GM18867 (cell line): ENCODE measurements at regions not wholly inside any gene's neighbourhood (a gene's known extent, or its start where the extent isn't known, plus 50 kb on each side); places are given as distances from the start of the nearest gene placed in this dataset.
A peak's percentile ranks its signal among the peaks of the same experiment; 100 is the strongest.

ENCODE experiments used
- ATAC-seq: cut with Tn5 transposase; IDR thresholded peaks from one replicate; pipeline ENCODE4 v1.9.1; 2021; ENCODE audit warnings: mild to moderate bottlenecking, moderate library complexity; ENCODE audit not compliant: unreplicated experiment

DNA sequence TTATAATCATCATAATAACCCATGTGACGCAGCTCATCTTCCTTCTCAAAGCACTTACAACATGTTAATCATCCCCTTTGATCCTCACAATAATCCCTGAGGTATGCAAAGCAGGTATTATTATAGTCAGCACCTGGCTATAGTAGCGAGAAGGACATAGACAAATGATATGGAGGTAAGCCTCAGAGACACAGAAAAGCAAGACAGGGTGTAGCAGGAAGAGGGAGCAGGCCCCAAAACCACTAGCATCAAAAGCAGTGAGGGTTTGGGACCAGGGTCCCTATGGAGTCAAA lies 139.2 kb upstream of the SLC30A5 start:
- no peak for ATAC-seq

DNA sequence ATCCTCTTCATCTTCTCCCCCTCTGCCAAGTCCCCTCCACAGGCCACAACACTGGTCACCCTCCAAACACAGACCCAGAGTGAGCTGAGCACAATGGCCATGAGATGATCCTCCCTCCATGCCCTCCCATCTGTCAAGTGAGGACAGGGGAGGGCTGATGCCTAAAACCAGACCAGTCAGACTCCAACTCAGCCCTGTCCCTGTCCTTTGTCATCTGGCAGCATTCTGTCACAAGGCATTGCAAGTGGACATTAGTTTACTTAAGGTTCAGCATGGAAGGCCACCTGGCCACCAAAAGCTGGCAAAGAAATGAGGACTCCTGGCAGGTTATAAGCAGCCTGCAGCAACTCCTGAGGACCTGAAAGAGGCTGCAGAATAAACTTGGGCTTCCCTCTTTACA lies 136.2 kb upstream of the SLC30A5 start:
- no peak for ATAC-seq

DNA sequence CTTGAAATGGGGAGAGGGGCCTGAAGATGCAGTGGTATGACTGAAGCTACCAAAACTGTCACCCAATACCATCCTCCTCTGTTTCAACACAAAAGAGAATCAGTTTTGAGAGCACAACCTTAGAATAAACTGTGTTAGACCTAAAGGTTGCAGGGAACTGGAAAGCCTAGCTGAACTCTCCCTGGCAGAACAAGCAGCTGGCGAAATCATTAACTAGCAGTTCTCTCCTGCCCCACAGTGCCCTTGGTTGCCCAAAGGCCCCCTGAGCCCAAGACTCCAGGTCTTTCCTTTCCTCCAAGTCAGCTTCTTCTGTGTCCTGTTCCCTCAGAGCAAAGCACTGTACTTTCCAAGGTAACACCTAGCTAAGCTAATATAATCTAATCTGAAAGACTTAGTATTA lies 135.4 kb upstream of the SLC30A5 start:
- ATAC-seq = no peak

DNA sequence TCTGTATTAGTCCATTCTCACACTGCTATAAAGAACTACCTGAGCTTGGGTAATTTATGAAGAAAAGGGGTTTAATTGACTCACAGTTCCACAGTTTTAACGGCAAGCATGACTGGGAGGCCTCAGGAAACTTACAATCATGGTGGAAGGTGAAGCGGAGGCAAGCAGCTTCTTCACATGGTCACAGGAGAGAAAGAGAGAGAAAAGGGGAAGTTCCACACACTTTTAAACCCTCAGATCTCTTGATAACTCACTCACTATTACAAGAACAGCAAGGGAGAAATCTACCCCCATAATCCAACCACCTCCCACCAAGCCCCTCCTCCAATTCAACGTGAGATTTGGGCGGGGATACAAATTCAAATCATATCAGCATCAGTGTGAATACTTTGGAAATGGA lies 133.4 kb upstream of the SLC30A5 start:
- ATAC-seq = no peak

DNA sequence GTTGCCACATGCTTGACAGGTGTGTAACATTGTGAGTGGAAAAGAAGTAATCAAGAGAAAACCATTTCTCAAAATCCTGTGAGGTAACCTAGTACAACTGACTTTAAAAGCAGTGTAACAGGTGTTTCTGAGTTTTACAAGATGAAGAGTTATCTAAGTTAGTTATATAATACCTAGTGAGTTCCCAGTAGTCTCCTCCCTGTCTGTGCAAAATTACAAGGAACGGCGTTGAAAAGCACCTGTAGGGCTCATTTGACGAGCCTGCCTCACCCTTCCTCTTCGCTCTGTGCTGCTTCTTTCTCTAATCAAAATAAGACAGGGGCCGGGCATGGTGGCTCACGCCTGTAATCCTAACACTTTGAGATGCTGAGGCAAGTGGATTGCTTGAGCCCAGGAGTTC lies 132.9 kb upstream of the SLC30A5 start:
- no peak for ATAC-seq

DNA sequence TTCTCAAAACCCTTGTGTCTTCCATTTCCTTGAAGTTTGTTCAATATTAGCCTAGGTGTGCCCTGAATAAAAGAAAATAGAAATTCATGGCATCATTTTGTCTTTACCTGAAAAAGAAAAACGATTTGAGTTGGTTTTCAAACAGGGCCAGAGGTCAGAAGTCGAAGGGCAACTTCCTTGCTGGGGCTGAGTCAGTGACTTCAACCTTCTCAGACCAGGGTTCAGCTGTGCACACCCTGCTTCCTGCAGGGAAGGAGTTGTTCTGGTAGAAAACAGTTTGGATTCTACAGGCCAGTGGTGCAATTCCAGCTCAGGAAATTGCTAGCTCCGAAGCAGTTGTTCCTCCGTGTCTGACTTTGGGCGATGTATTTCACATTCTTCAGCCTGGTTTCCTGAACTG lies 132.1 kb upstream of the SLC30A5 start:
- ATAC-seq = no peak

DNA sequence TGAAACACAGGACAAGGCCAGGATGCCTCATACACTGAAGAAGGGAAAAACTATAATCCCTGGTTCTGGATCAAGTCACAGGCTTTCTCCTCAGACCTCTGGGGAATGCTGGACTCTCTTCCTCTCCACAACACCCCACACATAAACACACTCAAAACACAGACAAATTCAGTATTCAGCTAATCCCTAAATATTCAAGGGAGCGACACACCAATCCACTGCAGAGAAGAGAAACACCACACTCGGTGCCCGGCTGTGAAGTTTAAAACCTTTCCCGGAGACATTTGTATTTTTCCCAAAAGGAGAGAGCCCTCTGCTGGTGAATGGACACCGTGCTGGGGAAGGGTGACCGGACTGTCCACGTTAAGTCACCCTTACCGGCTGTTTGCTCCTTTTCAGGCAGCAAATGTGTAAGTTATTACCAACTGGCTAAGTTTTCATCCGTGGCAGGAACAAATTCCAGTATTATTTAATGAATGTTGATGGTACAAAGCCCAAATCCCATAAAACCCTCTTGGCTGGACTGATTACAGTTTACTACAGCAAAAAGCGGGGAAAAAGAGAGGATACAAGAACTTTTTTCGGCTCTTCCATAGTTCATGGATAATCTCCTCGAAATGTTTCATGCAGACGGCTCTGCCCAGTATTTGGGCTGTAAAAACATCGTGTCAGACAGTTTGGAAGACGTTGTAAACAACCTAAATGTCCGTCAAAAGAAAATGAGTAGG lies 130.9 kb upstream of the SLC30A5 start:
- ATAC-seq = no peak

DNA sequence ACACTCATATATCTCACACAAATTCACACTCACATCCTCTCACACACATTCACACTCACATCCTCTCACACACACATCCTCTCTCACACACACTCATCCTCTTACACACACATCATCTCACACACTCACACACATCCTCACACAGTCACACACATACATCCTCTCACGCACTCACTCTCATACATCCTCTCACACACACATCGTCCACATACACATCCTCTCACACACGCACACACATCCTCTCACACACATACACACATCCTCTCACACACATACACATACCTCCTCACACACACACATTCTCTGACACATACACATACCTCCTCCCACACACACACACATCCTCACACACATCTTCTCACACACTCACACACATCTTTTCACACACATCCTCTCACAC lies 129.1 kb upstream of the SLC30A5 start:
- no peak for ATAC-seq

DNA sequence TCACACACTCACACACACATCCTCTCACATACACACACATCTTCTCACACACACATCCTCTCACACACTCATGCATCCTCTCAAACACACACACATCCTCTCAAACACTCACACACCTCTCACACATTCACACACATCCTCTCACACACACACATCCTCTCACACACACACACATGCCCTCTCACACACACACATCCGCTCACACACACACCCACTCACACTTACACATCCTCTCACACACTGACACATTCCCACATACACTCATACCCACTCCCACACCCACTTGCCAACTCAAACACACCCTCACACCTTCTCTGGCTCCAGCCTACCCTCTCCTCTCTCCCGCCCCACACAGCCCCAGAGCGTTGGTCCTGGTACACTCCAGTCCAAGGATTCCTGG lies 127.9 kb upstream of the SLC30A5 start:
- no peak for ATAC-seq

DNA sequence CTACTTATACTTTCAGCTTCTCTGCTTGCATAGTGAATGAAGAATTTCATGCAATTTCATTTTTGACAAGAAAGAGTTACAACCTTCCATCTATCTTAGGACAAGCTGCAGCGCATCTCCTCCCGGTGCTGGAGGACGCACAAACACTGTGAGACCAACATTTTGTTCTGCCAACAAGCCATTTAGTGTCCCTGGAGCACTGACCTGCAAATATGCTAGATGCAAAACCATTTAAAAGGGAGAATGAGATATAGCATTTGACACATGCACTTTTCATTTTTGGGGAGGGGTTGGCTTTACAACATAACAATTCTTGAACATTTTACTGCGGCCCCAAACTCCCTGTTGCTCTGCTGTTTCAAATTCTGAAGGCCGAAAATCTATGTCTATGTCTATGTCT lies 127.2 kb upstream of the SLC30A5 start:
- no peak for ATAC-seq

DNA sequence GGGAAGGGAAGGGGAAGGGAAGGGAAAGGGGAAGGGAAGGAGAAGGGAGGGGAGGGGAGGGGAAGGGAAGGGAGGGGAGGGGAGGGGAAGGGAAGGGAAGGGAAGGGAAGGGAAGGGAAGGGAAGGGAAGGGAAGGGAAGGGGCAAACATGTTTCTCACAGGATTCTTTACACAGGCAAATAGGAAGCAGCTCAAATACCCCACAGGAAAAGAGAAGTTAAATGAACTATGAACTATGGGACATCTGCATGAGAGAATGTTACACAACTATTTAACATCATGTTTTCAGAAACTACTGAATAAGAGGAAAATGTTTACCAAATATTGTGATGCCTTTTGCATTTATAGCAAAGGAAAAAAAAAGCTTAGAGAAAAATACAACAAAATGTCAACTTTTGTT lies 125.4 kb upstream of the SLC30A5 start:
- no peak for ATAC-seq

DNA sequence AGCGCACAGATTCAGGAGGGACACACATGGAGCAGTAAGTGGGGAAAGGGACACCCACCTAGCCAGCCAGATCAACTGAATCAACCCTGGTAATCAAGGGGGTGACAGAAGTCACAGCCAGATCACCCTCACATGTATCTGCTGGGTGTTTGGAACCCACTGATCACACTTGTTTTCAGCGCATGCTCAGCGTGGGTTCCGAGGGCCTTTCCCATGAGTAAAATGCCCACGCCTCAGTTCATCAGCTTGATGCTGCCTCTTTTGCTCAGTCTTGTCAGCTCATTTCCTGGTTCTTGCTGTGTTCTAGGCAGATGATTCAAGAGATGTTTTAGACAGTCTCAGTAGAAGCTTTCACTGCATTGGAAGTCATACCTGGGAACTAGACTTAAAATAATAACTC lies 123.2 kb upstream of the SLC30A5 start:
- ATAC-seq = no peak

DNA sequence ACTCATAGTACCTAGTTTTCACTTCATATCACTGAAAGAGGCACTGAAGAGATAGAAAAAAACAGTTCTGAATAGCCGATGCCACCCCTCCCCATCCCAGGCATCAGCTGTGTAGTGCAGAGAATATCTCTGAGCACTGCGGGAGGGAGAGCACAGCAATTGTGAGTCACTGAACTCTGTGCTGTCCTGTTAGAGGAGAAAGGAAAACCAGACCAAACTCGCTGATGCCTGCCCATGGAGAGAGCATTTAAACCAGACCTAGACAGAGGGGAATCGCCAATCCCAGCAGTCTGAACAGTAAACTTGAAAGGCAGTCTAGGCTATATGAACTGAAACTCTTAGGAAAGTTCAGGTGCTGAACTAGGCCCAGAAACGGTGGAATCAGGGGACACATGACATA lies 120.1 kb upstream of the SLC30A5 start:
- ATAC-seq = no peak

DNA sequence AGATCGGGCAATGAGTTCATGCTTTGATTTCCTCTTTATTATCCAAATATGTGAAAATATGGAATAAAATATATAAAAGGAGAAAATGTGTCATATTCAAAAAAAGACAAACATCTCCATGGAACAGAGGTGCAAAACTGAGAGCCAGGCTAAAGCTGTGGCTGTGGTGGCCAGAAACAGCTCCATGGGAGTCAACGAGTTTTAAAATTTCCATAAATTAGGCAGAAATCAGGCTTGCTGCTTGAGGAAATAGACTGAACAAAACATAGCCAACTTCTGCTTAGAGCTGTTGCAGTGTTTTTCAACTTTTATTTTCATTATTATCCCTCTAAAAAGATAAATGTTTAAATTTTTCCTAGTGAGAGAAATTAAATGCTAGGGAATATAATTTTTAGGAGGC lies 110.8 kb upstream of the SLC30A5 start:
- no peak for ATAC-seq

DNA sequence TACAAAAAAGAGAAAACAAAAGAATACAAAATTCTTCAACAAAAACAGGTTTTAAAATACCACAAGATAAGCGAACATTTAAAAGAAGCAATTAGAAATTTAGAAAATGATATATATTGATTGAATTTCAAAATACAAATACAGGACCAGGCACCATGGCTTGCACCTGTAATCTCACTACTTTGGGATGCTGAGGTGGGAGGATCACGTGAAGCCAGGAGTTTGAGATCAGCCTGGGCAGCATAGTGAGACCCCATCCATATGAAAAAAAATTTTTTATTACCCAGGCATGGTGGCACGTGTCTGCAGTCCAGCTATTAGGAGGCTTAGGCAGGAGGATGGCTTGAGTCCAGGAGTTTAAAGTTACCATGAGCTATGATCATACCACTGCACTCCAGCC lies 109.9 kb upstream of the SLC30A5 start:
- ATAC-seq = no peak

DNA sequence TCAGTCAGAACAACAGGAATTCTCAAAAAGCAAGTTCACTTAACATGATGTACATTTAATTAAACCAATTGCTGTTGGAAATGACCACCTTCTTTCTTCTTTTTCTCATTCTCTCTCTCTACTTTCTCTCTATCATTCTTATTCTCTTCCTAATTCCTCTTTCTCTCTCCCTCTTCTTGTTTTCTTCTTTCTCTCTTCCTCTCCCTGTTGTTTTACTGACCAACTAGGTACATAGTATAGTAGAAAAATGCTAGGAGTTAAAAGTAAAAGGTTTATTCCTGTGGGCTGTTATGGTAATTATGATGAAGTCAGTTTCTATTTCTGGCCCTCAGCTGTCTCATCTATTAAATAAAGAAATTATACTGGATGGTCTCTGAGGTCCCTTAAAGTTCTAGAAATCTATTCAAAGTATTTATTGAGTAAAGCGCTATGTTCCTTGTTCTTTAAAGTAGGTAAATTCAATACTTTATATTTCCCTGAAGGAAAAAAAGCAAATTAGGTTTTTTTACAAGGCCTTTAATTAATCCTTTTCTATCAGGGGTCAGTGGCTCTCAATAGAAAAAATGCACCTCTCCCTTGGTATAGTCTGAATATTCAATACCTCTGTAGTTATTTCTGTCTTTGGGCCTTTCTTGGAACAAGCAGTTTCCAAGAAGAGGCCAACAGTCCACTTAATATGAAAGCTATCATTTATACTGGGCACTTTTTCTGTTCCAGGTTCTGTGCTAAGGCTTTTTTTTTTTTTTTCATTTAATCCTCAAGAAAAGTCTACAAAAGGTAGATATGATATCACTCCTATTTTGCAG lies 102.3 kb upstream of the SLC30A5 start:
- no peak for ATAC-seq

DNA sequence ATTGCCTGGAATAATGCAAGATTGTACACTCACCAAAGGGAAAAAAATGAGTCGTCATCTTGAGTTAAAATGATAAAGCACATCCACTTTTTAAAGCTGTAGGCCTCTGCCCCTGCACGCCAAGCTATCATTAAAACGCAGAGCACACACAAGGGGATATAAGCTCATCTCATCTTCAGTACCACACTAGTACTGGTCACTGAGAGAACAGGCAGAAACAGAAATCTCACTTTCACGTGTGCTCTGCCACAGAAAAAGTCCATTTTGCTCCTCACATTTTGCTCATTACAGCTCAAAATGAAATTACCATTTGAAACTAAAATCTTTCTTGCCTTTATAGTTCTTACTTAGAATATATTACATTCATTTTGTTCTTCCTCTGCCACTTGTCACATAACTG lies 99.2 kb upstream of the SLC30A5 start:
- peak; percentile 91 for ATAC-seq

DNA sequence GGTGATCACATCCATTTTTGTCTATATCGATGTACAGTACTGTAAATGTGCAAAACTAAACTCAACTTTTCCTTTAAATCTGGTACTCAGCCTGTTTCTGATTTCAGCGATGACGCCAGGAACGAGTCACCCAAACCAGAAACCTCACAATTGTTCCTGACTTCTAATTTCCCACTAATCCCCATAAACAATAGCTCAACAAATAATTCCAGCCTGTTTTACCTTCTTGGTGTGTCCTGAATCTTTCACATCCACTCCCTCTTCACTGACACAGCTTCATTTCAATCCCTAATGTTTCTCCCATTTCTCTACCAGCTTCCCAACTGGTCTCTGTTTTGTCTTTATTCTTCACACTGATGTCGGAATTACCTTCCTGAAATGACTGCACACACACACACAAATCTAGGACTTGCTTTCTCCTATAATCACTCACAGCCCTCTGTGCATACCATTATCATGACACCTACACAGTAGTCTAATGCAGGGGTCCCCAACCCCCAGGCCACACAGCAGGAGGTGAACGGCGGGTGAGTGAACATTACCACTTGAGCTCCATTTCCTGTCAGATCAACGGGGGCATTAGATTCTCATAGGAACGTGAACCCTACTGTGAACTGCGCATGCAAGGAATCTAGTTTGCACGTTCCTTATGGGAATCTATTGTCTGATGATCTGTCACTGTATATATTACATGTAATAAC lies 97.8 kb upstream of the SLC30A5 start:
- ATAC-seq = no peak

DNA sequence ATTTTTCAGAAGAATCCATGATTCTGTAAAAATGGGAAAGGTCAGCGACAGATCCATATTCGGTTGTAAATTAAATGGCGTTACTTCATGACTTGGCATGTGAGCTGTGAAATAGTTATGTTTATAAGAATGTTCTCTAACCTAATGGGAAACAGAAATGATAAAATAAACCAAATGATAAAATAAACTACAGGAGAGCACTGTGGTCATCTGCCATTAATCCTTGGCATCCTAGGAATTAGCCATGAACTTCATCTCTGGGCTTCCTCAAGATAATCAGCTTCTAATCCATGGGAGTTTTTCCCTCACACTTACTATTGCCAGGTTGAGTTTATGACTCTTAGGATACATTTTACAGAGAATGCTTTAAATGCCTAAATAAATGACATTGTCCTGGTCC lies 94.6 kb upstream of the SLC30A5 start:
- no peak for ATAC-seq

DNA sequence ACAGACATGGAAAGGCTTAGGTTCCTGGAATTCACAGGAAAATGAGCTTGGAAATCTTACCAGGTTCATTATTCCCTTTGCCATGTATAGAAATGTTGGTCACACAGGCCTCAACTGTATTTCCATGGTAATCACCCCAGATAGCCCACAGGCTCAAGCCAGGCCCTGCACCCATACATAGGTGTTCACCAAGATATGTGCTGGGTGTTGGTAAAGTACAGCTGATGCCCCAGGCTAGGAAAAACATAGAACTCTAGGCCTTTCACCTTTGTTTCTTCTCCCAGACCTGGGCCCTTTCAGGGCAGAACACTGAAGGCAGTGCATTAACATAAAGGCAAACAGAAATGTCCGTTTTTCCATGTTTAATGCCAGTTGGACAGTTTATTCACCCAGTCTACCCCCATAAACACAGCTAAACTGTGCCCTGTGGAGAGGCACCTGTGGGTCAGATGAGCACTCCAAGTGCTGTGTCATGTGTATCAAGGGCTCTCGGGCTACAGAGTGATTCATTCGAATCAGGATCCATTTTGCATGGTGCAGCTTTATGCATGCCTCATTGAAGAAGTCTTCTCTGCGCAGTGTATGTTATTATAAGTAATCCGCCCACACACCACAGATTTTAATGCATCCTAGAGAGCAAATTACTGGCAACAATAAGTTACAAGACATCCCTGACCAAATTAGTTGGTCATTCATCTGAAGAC lies 93.4 kb upstream of the SLC30A5 start:
- ATAC-seq = no peak

DNA sequence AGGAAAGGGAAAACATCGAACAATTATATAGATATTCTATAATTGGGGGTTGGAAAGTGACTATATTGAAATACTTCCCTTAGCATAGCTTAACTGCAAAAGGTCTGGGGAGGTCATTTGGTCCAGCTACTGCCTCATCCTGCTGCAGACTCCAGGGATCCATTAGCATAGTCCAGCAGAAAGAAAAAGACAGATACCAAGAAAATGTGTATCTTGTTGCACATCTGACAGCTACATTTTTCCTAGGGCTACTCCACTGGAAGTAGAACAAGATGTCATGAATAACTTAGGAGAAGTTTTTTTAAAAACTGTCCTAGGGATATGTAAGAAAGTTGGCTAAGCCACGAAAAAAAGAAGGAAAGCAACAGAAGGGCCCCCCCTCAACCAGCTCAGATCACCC lies 92.9 kb upstream of the SLC30A5 start:
- no peak for ATAC-seq

DNA sequence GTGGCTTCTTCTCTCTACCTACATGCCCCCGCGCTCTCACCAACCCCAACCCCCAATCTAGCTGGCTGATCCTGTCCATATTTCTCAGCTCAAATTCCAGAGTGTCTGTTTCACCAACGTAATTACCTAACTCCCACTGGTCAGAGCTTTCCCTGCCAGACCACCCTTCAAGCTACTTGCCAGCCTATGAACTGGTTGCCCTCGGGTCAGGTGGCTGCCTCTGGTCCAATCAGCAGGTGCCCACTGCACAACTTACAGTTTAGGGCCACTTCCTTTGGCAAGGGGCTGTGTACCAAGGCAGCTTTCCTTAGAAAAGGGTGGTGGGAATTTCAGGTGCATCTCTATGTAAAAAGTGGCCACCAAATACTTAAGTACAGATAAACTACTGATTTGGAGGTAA lies 92.2 kb upstream of the SLC30A5 start:
- no peak for ATAC-seq
